ENCODE measurements at regions not wholly inside any gene's neighbourhood (a gene's known extent, or its start where the extent isn't known, plus 50 kb on each side); places are given as distances from the start of the nearest gene placed in this dataset.

DNA sequence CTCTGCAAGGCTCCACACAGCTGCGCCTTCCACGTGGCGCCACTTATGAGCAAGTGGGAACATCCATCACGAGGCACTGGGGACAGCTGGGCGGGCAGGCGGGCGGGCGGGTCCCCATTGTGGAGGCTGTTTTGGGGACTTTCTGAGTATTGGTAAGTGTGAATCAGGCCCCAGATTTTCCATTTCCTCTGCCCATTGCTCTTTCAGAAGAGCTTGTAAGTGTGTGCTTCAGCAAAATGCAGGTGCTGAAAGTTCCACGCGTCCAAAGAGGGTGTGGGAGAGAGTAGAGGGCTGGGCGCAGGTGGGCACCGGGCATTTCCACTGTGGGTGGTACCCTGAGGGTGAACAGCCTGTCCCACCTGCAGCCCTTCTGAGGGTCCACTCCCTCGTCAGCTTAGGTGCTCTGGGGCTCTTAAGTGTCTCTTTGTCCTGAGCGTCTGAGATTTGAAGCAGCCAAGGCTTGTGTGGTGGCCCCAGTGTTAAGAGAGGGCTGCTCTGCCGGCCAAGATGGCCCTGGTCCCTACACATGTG, 177.1 kb downstream of the RPLP1 start:
- DNase-seq = no peak

DNA sequence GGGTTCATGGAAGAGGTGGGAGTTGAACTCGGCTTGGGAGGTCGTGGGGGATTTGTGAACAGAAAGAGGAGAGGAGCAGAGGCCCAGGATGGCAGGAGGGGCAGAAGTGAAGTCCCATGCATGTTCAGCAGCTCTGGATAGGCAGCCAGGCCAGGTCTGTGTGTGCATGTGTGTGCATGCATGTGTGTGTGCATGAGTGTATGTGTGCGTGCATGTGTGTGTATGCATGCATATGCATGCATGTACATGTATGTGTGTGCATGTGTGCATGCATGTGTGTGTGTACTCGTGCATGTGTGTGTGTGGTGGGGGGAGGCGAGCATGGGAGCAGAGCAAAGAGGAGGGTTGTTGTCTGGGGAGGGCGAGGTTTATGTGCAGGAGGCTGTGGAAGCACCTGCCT, 178.4 kb downstream of the RPLP1 start:
- DNase-seq = no peak

DNA sequence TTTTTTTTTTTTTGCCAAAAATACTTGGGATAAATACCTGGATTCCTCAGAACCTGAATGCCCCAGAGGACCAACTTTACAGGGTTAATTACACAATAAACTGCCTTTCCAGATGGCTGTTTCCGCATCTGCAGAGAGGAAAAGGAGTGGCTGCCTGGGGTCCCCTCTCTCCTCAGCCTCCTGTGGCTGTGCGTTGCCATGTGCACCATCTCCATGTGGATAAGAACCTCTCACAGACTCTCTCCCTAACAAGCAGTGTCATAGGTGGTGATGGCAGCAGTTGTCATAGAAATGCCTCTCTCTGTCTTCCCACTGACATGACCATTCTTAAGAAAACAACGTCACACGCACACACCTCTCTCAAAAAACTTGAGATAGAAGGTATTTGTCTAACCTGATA, 179.4 kb downstream of the RPLP1 start:
- no peak for DNase-seq

DNA sequence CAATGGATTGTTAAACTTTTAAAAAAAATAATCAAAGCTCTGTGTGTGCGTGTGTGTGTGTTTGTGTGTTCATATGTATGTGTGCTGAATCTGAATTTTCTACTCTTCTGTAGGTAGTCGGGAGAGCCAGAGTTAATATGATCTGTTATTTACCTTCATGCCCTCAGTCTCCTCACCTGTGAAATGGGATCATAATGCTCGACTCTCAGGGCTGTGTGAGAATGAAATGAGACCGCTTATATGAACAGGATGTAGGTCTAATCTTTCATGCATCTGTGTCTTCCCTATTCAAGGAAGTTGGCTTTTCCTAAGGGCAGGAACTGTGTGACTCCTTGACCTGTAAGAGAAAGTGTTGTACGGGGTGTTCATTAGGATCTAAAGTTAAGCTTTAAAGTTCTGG, 182.2 kb downstream of the RPLP1 start:
- DNase-seq = no peak

DNA sequence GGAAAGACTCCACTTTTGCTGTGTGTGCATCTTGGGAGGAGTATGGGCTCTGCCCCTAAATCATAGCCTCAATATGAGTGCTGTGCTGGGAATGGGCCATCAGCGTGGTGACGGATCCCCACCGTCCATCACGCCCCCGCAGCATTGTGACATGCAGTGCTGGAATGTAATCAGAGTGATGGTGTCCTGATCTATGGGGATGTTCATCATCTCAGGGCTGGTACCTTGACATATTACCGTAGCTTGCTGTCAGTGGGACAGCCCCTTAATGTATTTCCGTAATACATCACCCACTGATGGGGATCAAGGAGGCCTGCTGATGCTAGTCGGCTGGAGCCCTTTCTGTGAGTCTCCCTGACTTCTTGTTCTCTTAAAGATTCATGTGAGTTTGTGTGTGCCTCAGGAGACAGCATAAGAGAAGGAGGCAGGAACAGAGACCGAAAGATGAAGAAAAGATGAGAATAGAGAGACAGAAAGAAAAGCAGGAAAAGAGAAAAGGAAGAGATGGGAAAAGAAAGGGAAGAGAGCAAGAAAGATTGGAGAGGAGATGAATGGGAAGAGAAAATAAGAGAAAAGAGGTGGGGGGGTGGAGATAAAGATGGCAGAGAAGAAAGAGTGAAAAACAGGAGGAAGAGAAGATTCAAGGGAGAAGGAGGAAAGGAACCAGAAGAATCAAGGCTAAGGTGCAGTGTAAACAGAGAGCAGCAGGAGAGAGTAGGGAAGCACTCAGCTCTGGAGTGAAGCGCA, 183.7 kb downstream of the RPLP1 start:
- no peak for DNase-seq

DNA sequence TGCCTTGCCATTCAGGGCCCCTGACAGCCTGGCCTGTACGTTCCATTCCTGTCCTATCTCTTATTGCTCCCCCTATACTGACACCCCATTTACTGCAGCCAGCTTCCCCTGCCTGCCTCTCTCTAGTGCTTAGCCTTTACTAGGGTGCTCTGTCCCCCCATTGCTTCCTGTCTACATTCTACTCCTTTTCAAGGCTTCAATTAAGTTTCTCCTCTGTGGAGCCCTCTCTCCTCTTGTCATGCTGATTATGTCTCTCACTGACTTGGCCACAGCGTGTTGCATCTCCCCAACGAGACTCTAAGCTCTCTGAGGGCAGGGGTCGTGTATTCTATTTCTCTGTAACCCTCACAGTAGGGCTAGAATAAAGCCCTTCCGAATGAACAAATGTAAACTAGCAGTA, 185.2 kb downstream of the RPLP1 start:
- DNase-seq = no peak

DNA sequence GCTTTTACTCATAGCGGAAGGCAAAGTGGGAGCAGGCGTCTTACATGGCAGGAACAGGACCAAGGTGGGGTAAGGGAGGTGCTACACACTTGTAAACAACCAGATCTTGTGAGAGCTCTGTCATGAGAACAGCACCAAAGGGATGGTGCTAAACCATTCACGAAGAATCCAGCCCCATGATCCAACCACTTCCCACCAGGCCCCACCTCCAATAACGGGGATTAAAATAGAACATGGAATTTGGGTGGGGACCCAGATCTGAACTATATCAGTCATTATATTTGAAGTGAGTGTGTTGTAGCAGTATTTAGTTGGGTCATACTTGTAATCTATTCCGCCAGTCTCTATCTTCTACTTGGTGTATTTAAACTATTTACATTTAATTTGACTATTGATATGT, 190.9 kb downstream of the RPLP1 start:
- no peak for DNase-seq

DNA sequence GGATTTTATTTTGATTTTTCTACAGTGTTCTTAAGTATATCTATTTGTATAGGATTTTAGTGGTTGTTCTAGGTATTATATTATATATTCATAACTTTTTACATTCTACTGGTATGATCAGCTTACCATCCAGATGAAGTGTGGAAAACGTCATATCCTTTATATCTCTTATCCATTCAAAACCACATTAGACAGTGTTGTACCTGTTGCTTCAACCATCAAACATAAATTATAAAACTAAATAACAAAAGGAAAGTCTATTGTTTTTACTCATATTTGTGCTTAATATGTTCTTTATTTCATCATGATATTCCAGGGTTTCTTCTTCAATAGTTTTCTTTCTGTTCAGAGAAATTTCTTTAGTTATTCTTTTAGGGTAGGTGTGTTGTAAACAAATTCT, 191.4 kb downstream of the RPLP1 start:
- no peak for DNase-seq

DNA sequence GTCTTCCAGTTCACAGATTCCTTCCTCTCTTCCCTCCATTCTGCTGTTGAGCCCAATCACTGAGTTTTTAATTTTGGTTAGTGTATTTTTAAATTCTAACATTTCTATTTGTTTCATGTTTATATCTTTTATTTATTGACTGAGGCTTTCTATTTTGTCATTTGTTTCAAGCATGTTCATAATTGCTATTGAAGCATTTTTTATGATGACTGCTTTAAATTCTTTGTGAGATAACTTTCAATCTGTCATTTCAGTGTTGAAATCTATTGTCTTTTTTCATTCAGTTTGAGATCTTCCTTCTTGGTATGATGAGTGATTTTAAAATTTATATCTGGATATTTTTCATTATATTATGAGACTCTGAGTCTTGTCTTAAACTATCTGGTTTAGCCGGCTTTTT, 192.3 kb downstream of the RPLP1 start:
- DNase-seq = no peak

DNA sequence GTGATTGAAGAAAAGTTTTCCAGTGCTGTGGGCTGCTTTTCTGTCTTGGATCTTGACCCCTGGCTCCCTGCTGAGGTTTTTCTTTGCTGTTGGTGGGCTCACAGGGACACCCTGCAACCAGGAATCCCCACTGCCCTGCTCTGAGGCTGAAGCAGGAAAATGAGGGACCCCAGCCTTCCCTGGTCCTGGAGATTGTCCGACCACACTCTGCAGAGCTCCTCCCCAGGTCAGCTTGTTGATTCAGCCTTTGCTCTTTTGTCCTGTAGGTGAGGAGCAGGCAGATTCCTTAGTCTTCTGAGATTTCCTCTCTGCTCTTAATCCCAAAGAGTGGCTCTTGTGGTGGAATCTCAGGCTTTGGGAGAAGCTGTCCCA, 194.5 kb downstream of the RPLP1 start:
- DNase-seq = no peak

DNA sequence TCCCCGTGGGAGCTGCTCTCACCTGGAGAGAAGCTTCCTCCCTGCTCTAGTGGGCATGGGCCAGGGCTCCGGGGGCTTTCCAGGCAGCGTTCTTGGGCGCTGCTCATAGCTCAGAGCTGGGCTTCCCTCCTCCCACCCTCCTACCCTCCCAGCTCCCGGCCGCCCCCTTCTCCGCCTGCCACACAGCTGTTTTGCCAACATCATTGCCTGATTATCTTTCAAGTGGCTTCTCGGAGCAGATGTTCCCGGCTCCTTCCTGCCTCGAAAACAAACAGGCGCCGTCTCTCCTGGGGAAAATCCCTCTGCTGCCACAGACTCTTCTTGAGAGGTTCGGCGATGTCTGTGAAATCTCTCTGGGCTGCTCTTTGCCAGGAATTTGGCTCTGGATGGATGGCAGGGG, 195.6 kb downstream of the RPLP1 start:
- DNase-seq = no peak

DNA sequence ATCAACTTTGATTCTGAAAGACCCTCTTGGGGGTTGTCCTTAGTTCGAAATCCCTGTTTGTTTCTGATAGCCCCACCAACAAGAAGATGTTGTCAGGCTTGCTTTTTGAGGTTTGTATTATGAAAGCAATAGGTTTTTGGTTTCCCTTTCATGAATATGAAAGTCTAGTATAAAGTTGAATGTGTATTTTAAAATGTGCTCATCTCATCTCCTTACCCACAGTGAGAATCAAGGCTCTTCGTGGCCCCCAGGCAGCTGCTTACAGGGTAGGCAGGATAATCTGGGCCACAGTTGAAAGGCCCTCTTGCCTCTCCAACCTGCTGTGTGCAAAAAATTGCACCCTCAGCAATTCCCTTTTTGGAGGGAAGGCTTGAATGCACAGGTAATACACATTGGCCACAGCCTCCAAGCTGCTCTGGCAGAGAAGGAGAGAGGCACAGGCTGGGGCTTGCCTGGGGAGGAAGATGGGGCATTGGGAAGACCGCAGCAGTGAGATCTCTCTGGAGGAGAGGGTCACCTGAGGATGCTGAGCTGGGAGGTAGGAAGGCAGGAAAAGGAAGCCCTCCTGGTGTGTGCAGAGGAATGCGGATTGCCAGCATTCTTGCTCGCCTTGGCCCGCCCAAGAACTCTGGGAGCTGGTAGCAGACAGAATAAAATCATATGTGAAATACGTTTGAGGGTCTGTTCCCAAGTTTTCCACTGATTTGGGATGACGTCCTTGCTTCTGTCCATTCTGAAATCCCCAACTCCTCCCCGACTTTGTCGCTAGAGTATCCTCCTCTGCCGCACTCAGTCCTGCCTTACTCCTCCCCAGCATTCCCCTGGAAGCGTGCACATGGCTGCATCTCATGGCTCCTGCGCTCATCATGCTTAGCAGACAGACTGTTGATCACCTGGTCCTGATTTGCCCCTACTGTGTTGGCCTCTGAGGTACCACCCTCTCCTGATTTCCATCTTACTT, 196.4 kb downstream of the RPLP1 start:
- DNase-seq = no peak

DNA sequence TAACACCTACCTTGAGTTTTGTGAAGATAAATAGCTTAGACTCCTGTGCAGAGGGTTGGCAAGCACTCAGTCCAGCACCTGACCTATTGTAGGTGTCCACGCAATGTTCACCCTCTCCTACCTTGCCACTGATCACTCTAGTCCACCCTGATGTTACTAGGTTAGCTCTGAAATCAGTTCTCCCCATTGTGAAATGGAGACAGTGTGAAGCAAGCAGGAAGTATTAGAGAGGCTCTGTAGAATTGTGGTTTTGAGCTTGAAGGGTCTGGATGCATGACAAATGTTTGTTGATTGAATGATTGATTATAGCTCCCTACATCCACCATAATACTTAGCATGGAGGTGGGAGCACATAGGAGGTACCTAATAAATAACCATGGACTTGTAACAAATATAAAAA, 199.7 kb downstream of the RPLP1 start:
- DNase-seq = no peak

DNA sequence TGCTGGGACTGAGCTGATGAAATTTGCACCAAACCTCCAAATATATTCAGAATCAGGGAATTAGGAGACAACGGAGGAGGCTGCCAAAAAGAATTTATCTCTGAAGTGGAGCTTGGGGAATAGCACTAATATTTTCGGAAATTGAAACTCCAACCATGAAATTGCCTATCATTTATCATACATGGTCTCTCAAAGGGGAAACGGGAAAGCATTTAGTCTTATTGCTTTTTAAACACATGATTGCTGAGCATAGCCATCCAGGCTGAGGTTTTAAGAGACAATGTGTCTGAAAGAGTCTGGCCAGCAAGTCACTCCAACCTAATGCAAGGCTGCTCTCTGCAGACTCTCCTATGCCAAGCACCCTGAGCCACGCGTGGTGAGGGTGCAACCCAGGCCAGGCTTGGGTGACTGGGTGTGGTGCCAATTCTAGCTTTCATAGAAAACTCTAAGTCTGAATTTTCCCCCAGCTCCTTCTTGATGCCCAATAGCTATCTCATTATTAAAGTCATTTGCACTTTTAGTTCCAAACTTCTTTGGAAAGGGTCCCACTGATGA, 200.2 kb downstream of the RPLP1 start:
- no peak for DNase-seq

DNA sequence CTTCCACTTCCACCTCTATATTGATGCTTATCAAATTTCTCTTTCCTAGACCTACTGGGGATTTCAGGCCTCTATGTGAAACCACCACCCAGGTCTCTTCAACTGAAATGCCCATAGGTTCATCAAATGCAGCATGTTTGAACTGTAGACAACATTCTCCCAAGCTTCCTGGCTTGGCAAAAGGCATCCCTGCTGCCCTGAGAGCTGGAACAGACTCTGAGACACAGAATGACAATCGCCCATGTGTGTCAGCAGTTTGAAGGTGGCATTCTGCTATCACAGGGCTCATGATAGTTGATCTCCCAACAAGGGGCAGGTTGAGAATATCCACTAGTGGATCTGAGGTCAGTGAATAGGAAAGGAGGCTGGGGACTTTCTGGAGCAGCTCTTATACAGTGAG, 200.7 kb downstream of the RPLP1 start:
- DNase-seq = no peak

DNA sequence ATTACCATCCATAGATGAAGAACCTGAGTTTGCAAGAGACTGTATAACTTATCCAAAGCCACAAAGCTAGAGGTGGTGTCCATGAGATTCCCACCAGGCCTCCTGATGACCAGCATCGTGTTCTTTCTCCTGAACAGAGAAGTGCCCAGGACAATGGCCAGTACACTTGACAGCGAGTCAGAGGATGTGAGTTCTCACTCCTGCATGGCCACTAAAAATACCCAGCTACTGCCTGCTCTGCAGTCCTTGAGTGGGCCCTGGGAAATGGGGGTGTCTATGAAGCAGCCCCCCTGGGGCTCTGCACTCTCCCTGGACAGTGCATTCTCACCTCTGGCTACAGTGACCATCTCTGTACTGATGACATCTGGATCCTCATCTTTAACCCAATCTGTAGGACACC, 201.2 kb downstream of the RPLP1 start:
- no peak for DNase-seq

DNA sequence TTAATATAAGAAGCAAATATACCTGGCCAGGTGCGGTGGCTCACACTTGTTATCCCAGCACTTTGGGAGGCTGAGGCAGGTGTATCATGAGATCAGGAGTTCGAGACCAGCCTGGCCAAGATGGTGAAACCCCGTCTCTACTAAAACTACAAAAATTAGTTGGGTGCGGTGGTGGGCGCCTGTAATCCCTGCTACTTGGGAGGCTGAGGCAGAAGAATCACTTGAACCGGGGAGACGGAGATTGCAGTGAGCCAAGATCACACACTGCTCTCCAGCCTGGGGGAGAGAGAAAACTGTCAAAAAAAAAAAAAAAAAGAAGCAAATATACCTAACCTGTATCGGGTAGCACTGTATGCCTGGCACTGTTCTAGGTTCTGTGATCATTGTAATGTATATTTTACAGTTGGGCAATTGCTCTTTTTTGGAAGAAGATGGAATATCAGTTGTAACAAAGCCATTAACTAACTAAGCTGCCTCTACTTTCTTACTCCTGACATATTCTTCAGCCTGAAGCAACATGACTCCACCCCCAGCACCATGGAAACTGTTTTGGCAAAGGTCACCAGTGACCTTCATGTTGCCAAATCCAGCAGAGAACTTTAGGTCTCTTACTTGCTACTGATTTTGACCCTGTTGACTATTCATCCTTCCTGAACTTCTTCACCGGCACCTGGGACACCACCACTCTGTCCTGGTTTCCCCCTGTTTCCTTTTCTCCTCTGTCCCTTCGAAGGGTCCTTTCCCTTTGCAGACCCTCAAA, 203.8 kb downstream of the RPLP1 start:
- no peak for DNase-seq

DNA sequence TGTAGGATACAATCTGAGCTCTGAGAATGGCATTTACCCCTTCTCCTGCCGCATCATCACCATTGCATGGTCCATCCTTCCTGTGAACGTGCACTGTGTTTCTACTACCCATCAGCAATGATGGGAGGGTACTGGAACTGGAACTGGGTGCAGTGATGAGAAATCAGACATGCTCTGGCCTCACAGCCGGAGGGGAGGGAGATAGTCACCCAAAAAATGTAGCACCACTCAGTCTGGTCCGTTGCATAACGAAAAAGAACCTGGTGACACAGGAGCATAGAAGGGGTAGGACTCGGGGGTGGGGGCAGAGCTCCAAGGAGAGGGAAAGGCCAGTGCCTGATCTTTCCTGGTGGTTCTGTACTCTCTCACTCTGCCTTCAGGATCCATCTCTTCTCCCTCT, 205.0 kb downstream of the RPLP1 start:
- no peak for DNase-seq

DNA sequence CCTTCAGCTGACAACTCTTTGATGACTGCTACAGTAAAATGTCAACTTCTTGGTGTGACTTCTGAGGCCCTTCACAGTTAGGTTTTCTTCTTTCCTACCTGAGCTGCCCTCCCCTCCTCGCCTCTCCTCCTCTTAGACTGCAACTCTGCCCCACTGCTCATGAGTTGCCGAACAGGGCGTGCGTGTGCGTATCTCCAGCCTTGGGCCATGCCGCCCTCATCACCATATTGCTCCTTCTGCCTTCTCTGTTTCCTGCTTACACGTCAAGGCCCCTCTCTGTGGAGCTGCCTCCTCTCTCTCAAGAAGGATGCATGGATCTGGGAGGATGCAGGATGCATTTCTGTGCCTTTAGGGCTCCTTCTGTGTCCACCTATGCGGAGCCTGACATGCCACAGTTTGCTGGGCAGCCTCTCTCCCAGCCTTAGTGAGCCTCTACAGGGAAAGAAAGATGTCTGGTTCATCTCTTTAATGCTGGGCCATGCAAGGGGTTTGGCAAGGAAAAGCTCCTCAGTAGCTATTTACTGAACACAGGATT, 205.9 kb downstream of the RPLP1 start:
- DNase-seq = no peak

DNA sequence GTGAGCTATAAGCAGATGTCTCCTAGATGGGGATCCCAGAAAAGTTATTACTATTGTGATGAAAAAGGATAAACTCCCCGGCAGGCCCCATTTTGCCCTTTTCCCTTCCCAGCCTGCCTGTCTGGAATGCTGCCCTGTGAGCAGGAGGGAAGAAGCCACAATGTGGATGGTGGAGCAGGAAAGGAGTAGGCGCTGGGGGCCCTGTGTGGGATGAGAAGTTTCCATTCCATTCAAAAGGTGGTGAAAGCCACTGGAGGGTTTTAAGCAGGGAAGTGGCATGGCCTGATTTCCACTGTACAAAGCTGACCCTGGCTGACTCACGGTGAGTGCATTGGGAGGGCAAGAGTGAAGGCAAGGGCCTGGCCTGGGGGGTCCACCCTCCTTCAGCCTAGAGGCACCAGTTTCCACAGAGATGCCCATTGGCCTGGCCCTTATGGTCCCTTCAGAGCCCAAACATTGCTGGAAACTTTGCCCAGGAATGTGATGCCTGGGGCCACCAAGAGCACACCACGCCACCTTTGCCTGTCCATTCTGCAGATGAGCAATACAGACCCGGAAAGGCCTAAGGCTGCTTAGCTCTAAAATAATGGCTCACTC, 206.9 kb downstream of the RPLP1 start:
- no peak for DNase-seq

DNA sequence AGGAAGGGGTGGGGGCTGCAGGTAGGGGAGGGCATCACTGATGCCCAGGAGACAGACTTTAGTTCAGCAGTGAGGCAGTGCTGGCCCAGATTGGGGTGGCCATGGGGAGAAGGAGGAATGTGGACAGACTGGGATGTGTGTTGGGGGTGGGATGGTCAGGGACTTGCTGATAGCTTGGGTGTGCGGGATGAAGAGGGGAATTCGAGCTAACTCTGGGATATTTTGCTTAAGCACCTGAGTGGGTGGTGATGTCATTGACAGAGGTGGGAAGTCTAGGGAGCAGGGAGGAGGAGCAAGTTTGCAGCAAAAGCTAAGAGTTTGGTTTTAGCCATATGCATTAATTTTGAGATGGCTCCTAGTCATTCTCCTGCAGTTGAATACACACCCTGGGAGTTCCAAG, 207.5 kb downstream of the RPLP1 start:
- DNase-seq = no peak

DNA sequence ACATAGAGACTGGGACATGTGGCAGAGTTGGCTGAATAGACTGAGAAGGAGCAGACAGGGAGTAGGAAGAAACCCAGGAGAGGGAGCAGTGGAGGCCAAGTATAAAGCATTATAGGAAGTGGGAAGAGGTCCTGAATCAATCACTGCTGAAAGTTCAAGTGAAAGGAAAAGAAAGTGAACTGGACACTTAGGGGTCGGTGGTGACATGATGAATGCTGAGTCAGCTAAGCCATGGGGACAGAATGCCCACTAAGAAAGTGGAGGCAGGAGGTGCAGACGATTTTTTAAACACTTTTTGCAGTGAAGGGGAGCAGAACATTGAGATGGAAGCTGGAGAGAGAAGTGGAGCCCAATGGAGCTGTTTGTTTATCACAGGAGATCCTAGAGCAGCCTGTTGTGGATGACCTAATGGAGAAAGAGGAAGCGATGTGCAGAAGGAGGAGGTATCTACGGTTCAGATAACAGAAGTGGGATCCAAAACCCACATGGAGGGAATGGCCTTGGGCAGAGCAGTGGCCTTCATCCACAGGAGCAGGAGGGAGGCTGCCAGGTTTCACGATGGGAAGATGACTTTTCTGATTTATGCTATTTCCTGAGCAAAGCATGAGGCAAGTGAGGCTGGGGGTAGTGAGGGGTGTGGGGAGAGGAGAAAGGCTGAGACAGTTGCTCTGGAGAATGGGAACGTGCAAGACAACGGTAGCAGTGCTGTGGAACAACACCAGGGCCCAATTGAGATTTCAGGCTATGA, 208.2 kb downstream of the RPLP1 start:
- no peak for DNase-seq

All from activated T-cell treated with anti-CD3 and anti-CD28 coated beads, Interleukin-2, amount 50 U/mL, for 1 hour (primary cell).